T-helper 9 cell (primary cell): ENCODE measurements at regions not wholly inside any gene's neighbourhood (a gene's known extent, or its start where the extent isn't known, plus 50 kb on each side); places are given as distances from the start of the nearest gene placed in this dataset.
"Not testable (repeated sequence)": the region's sequence is repeated elsewhere in the genome, so short reads cannot be mapped to it uniquely, and the experiment has no call there.

Experiments
- DNase-seq: peaks from one replicate; pipeline ENCODE4 v3.0.0-alpha.2; 2020

GRCh38 chr18:77373730-77374445 lies 124.2 kb downstream of the GALR1 start:
- no peak for DNase-seq

GRCh38 chr18:77374446-77374805 lies 124.8 kb downstream of the GALR1 start:
- DNase-seq, result no peak

- DNase-seq, result no peak
Observed at GRCh38 chr18:77376043-77376732, 126.5 kb downstream of the GALR1 start.

- no peak for DNase-seq
Observed at GRCh38 chr18:77376733-77377094, 127.1 kb downstream of the GALR1 start.

GRCh38 chr18:77377813-77378212 lies 128.2 kb downstream of the GALR1 start:
- no peak for DNase-seq

- no peak for DNase-seq
Observed at GRCh38 chr18:77379976-77380509, 130.4 kb downstream of the GALR1 start.

- DNase-seq, result no peak
Observed at GRCh38 chr18:77380695-77381094, 131.0 kb downstream of the GALR1 start.

- no peak for DNase-seq
Observed at GRCh38 chr18:77392321-77392720, 142.7 kb downstream of the GALR1 start.

GRCh38 chr18:77393519-77393918 lies 143.9 kb downstream of the GALR1 start:
- DNase-seq, result no peak

- DNase-seq, result no peak
Observed at GRCh38 chr18:77395953-77396352, 146.3 kb downstream of the GALR1 start.

- DNase-seq, result no peak
Observed at GRCh38 chr18:77397056-77397455, 147.4 kb downstream of the GALR1 start.

- no peak for DNase-seq
Observed at GRCh38 chr18:77397617-77398016, 148.0 kb downstream of the GALR1 start.

GRCh38 chr18:77400561-77400960 lies 150.9 kb downstream of the GALR1 start:
- DNase-seq, result no peak

GRCh38 chr18:77401173-77401572 lies 151.5 kb downstream of the GALR1 start:
- DNase-seq, result no peak

- DNase-seq, result no peak
Observed at GRCh38 chr18:77403969-77404535, 154.4 kb downstream of the GALR1 start.

- no peak for DNase-seq
Observed at GRCh38 chr18:77405096-77405495, 155.4 kb downstream of the GALR1 start.

GRCh38 chr18:77407733-77408132 lies 158.1 kb downstream of the GALR1 start:
- no peak for DNase-seq

- DNase-seq, result not testable (repeated sequence)
Observed at GRCh38 chr18:77421546-77421945, 171.9 kb downstream of the GALR1 start.

- no peak for DNase-seq
Observed at GRCh38 chr18:77422974-77423867, 173.6 kb downstream of the GALR1 start.

GRCh38 chr18:77433076-77433475 lies 183.4 kb downstream of the GALR1 start:
- no peak for DNase-seq

- DNase-seq, result no peak
Observed at GRCh38 chr18:77439888-77440287, 190.2 kb downstream of the GALR1 start.

GRCh38 chr18:77442393-77442792 lies 192.7 kb downstream of the GALR1 start:
- DNase-seq, result no peak

GRCh38 chr18:77444385-77444784 lies 194.7 kb downstream of the GALR1 start:
- DNase-seq, result no peak
